H1 (cell line): ENCODE measurements at regions not wholly inside any gene's neighbourhood (a gene's known extent, or its start where the extent isn't known, plus 50 kb on each side); places are given as distances from the start of the nearest gene placed in this dataset.

ENCODE experiments used
- CTCF ChIA-PET: fragments of 300-600 bp; sonication (Branson Sonifier 250); formaldehyde crosslinking; loops from one replicate; lab custom pipeline; 2021; ENCODE audit not compliant: partially characterized antibody; lab: Charles Lee
- POLR2A ChIA-PET: fragments of 300-600 bp; sonication (Branson Sonifier 250); formaldehyde crosslinking; loops from one replicate; lab custom pipeline; 2021; ENCODE audit warnings: inconsistent platforms; ENCODE audit not compliant: partially characterized antibody; lab: Charles Lee
- DNase-seq, 2 experiments: peaks; one replicate each; pipeline versions ENCODE4 v3.0.0 to v3.0.0-alpha.2; 2010 to 2022; ENCODE audit warnings: low spot score in 2 of 2, low read depth in 1 of 2, mixed read lengths in 1 of 2
- FAIRE-seq: peaks from 2 replicates; lab custom pipeline; 2011; peaks lifted over from hg19 to GRCh38; lab: Jason Lieb, UNC
- H2AFZ ChIP-seq: 2 replicates; pipeline ENCODE4 v1.8.1; 2012; ENCODE audit warnings: low read length, inconsistent platforms
- H2AK5ac ChIP-seq: 2 replicates; pipeline ENCODE4 v1.6.1; 2013; ENCODE audit warnings: low read depth, low read length
- H2BK120ac ChIP-seq: replicated peaks from 2 replicates; pipeline ENCODE3; 2013; ENCODE audit warnings: low read depth, low read length, inconsistent platforms
- H2BK12ac ChIP-seq: 2 replicates; pipeline ENCODE4 v1.6.1; 2013; ENCODE audit warnings: low read depth, low read length
- H2BK15ac ChIP-seq: 2 replicates; pipeline ENCODE4 v1.6.1; 2013; ENCODE audit warnings: low read length
- H2BK20ac ChIP-seq: 2 replicates; pipeline ENCODE4 v1.6.1; 2013; ENCODE audit warnings: low read length
- H2BK5ac ChIP-seq: 2 replicates; pipeline ENCODE4 v1.6.1; 2013; ENCODE audit warnings: low read depth, low read length
- H3K14ac ChIP-seq: 2 replicates; pipeline ENCODE4 v1.6.1; 2013; ENCODE audit warnings: inconsistent platforms; ENCODE audit not compliant: insufficient read length
- H3K18ac ChIP-seq: 2 replicates; pipeline ENCODE4 v1.6.1; 2013; ENCODE audit warnings: low read length; ENCODE audit errors: extremely low read depth
- H3K23ac ChIP-seq: 2 replicates; pipeline ENCODE4 v1.6.1; 2013; ENCODE audit warnings: inconsistent platforms; ENCODE audit not compliant: insufficient read length
- H3K23me2 ChIP-seq: 2 replicates; pipeline ENCODE4 v1.6.1; 2013; ENCODE audit warnings: low read depth, low read length
- H3K27ac ChIP-seq: 2 replicates; pipeline ENCODE4 v1.6.1; 2011; ENCODE audit warnings: low read depth, low read length, inconsistent platforms
- H3K27me3 ChIP-seq, 4 experiments: replicated peaks in 1 of 4; 1 replicate in 1 of 4; 2 replicates in 3 of 4; pipeline versions ENCODE4 v1.6.1 to v1.8.1; 2011 to 2013; ENCODE audit warnings: low read length in 3 of 4, mild to moderate bottlenecking in 3 of 4, inconsistent platforms in 2 of 4, mixed read lengths in 2 of 4, moderate library complexity in 1 of 4; ENCODE audit not compliant: control insufficient read depth in 3 of 4, insufficient read depth in 3 of 4; ENCODE audit errors: extremely low read depth in 1 of 4
- H3K36me3 ChIP-seq, 4 experiments: 2 replicates each; pipeline versions ENCODE4 v1.6.1 to v1.8.1; 2011 to 2013; ENCODE audit warnings: mild to moderate bottlenecking in 4 of 4, low read length in 3 of 4, moderate library complexity in 2 of 4, control low read depth in 1 of 4, inconsistent platforms in 1 of 4; ENCODE audit not compliant: insufficient read depth in 4 of 4, control insufficient read depth in 2 of 4
- H3K4ac ChIP-seq: replicated peaks from 2 replicates; pipeline ENCODE3; 2013; ENCODE audit warnings: low read length, low read depth, mixed read lengths, inconsistent platforms; ENCODE audit not compliant: insufficient read length
- H3K4me1 ChIP-seq, 4 experiments: replicated peaks in 1 of 4; 1 replicate in 1 of 4; 2 replicates in 3 of 4; pipeline versions ENCODE4 v1.6.1 to v1.8.1; 2011 to 2013; ENCODE audit warnings: low read length in 3 of 4, inconsistent platforms in 2 of 4, mixed read lengths in 1 of 4; ENCODE audit not compliant: insufficient read depth in 4 of 4, control insufficient read depth in 3 of 4
- H3K4me2 ChIP-seq, 2 experiments: 2 replicates each; pipeline versions ENCODE4 v1.6.1 to v1.8.1; 2011 to 2013; ENCODE audit warnings: low read depth in 2 of 2, low read length in 2 of 2, control low read depth in 1 of 2, inconsistent platforms in 1 of 2, mild to moderate bottlenecking in 1 of 2; ENCODE audit not compliant: insufficient read depth in 1 of 2
- H3K4me3 ChIP-seq, 4 experiments: fragments of 200-600, 300-600 bp in 1 of 4; sonication (generic), shearing (Covaris generic), sonication (Bioruptor Twin) in 1 of 4; 2 replicates each; pipeline versions ENCODE4 v1.5.1 to v1.8.1; 2011 to 2016; ENCODE audit warnings: low read length in 4 of 4, low read depth in 3 of 4, control low read depth in 2 of 4, inconsistent platforms in 2 of 4, mild to moderate bottlenecking in 2 of 4, mixed read lengths in 1 of 4, moderate library complexity in 1 of 4; ENCODE audit not compliant: insufficient read depth in 2 of 4; ENCODE audit errors: extremely low read depth in 1 of 4
- H3K56ac ChIP-seq: replicated peaks from 2 replicates; pipeline ENCODE3; 2013; ENCODE audit warnings: low read depth, mild to moderate bottlenecking, mixed read lengths, low read length, inconsistent platforms; ENCODE audit not compliant: insufficient read length
- H3K79me1 ChIP-seq: 2 replicates; pipeline ENCODE4 v1.6.1; 2013; ENCODE audit warnings: low read depth, low read length, control low read depth
- H3K79me2 ChIP-seq, 2 experiments: 2 replicates each; pipeline versions ENCODE4 v1.6.1 to v1.8.1; 2012 to 2013; ENCODE audit warnings: low read length in 2 of 2, mild to moderate bottlenecking in 2 of 2, inconsistent platforms in 1 of 2; ENCODE audit not compliant: insufficient read depth in 2 of 2, control insufficient read depth in 1 of 2
- H3K9ac ChIP-seq, 4 experiments: replicated peaks in 1 of 4; 1 replicate in 1 of 4; 2 replicates in 3 of 4; pipeline versions ENCODE4 v1.6.1 to v1.8.1; 2011 to 2013; ENCODE audit warnings: low read depth in 3 of 4, low read length in 3 of 4, control low read depth in 2 of 4, mild to moderate bottlenecking in 2 of 4, moderate library complexity in 2 of 4, inconsistent platforms in 1 of 4; ENCODE audit errors: extremely low read depth in 1 of 4
- H3K9me3 ChIP-seq, 2 experiments: 2 replicates each; pipeline versions ENCODE4 v1.6.1 to v1.8.1; 2012 to 2013; ENCODE audit warnings: mild to moderate bottlenecking in 2 of 2, moderate library complexity in 2 of 2, control low read depth in 1 of 2, inconsistent platforms in 1 of 2, low read depth in 1 of 2, low read length in 1 of 2, mixed read lengths in 1 of 2; ENCODE audit not compliant: insufficient read depth in 2 of 2
- H4K20me1 ChIP-seq, 2 experiments: replicated peaks in 1 of 2; 2 replicates each; pipeline versions ENCODE3 to v1.8.1; 2011 to 2013; ENCODE audit warnings: inconsistent platforms in 2 of 2, low read length in 2 of 2, mild to moderate bottlenecking in 1 of 2; ENCODE audit not compliant: insufficient read depth in 2 of 2, control insufficient read depth in 1 of 2
- H4K5ac ChIP-seq: 2 replicates; pipeline ENCODE4 v1.6.1; 2013; ENCODE audit warnings: low read length, low read depth, mixed read lengths, inconsistent platforms; ENCODE audit not compliant: insufficient read length
- H4K8ac ChIP-seq: 2 replicates; pipeline ENCODE4 v1.8.0; 2013; ENCODE audit warnings: mild to moderate bottlenecking, moderate library complexity, low read length, inconsistent platforms; ENCODE audit not compliant: insufficient read depth; ENCODE audit errors: extremely low read depth
- H4K91ac ChIP-seq: replicated peaks from 2 replicates; pipeline ENCODE3; 2013; ENCODE audit warnings: low read length, mixed read lengths, inconsistent platforms; ENCODE audit not compliant: insufficient read length
- ASH2L ChIP-seq: fragments of 200-600, 300-600 bp; sonication (generic); IDR thresholded peaks from one replicate; pipeline ENCODE4 v1.7.1; 2017; ENCODE audit warnings: low read length
- BACH1 ChIP-seq: IDR thresholded peaks from 2 replicates; pipeline ENCODE4 v1.6.1; 2012; ENCODE audit warnings: low read length, improper control_type of control experiment
- CTBP2 ChIP-seq: IDR thresholded peaks from 2 replicates; pipeline ENCODE4 v1.7.0; 2011; ENCODE audit warnings: borderline replicate concordance, mild to moderate bottlenecking, moderate library complexity, mixed read lengths, low read length; ENCODE audit not compliant: insufficient read depth, insufficient read length
- E2F6 ChIP-seq: IDR thresholded peaks from 2 replicates; pipeline ENCODE4 v1.6.1; 2012; ENCODE audit warnings: inconsistent platforms
- HDAC2 ChIP-seq, 2 experiments: fragments of 300-600 bp in 1 of 2; sonication (generic) in 1 of 2; IDR thresholded peaks; 2 replicates each; pipeline ENCODE4 v1.6.1; 2011 to 2012; ENCODE audit warnings: low read depth in 2 of 2, low read length in 2 of 2, mild to moderate bottlenecking in 2 of 2, moderate library complexity in 2 of 2, borderline replicate concordance in 1 of 2, inconsistent platforms in 1 of 2
- KDM1A ChIP-seq: fragments of 200-600, 300-600 bp; sonication (generic); IDR thresholded peaks from 2 replicates; pipeline ENCODE4 v1.7.1; 2016; ENCODE audit warnings: mild to moderate bottlenecking, low read length, borderline replicate concordance
- KDM5A ChIP-seq: fragments of 200-600 bp; IDR thresholded peaks from 2 replicates; pipeline ENCODE4 v1.7.1; 2012; ENCODE audit warnings: mild to moderate bottlenecking, low read length, inconsistent platforms, mixed read lengths
- MAX ChIP-seq: IDR thresholded peaks from 2 replicates; pipeline ENCODE4 v1.6.1; 2012; ENCODE audit warnings: inconsistent platforms
- NANOG ChIP-seq: IDR thresholded peaks from 2 replicates; pipeline ENCODE4 v1.6.1; 2011; ENCODE audit warnings: low read length, low read depth, mild to moderate bottlenecking, inconsistent platforms; ENCODE audit not compliant: insufficient read depth, poor library complexity, severe bottlenecking
- POLR2A ChIP-seq, 2 experiments: IDR thresholded peaks; 1 replicate in 1 of 2; 2 replicates in 1 of 2; pipeline ENCODE4 v1.6.1; 2011; ENCODE audit warnings: low read depth in 2 of 2, low read length in 2 of 2, mild to moderate bottlenecking in 2 of 2; ENCODE audit errors: control extremely low read depth in 1 of 2
- RBBP5 ChIP-seq: IDR thresholded peaks from 2 replicates; pipeline ENCODE4 v1.7.1; 2012; ENCODE audit warnings: low read depth, mild to moderate bottlenecking, inconsistent platforms, low read length, moderate library complexity, borderline replicate concordance
- SAP30 ChIP-seq: fragments of 300-600 bp; sonication (generic); IDR thresholded peaks from 2 replicates; pipeline ENCODE4 v1.7.1; 2012; ENCODE audit warnings: low read length, moderate library complexity, mild to moderate bottlenecking, inconsistent platforms; ENCODE audit not compliant: insufficient read depth, insufficient replicate concordance
- SIX5 ChIP-seq: IDR thresholded peaks from 2 replicates; pipeline ENCODE4 v1.6.1; 2011; ENCODE audit warnings: mild to moderate bottlenecking, low read depth, low read length
- SRF ChIP-seq: IDR thresholded peaks from 2 replicates; pipeline ENCODE4 v1.6.1; 2011; ENCODE audit warnings: mild to moderate bottlenecking, low read depth, low read length, moderate library complexity
- TEAD4 ChIP-seq: IDR thresholded peaks from 2 replicates; pipeline ENCODE4 v1.6.1; 2012; ENCODE audit warnings: low read depth, low read length, inconsistent platforms, mixed read lengths

- H3K27ac ChIP-seq: no peak overlapping the region
- no peak overlapping the region for H3K18ac ChIP-seq
- no peak overlapping the region for H3K4me3 ChIP-seq
- no peak overlapping the region for H3K14ac ChIP-seq
- H4K20me1 ChIP-seq: no peaks in the 10 kb centered on the region
- no peaks in the 10 kb centered on the region for H3K79me1 ChIP-seq
- H2BK20ac ChIP-seq: no peak overlapping the region
- H4K5ac ChIP-seq: no peak overlapping the region
- no peak overlapping the region for H2AK5ac ChIP-seq
- POLR2A ChIA-PET: no interaction called here
- H3K23ac ChIP-seq: no peak overlapping the region
- H3K36me3 ChIP-seq: no peaks in the 10 kb centered on the region
- H3K56ac ChIP-seq: no peak overlapping the region
- H4K91ac ChIP-seq: no peak overlapping the region
- DNase-seq (no peak), FAIRE-seq (no peak)
- peaks cover 0 to 2% (median 0%) of the 10 kb centered on the region in 4 experiments; a peak in 1 of 7 replicates for H3K4me1 ChIP-seq
- H2BK15ac ChIP-seq: no peak overlapping the region
- H3K79me2 ChIP-seq: no peaks in the 10 kb centered on the region
- CTCF ChIA-PET: interaction anchor here (1.1 kb wide), 1 partner anchor 12 kb away, joined by 3 read pairs; no protein-coding TSS in a partner anchor
- no peak overlapping the region for H3K4me2 ChIP-seq
- no peaks in the 10 kb centered on the region for H3K23me2 ChIP-seq
- H3K4ac ChIP-seq: no peak overlapping the region
- no peak overlapping the region for H2BK12ac ChIP-seq
- H2BK5ac ChIP-seq: no peak overlapping the region
- H4K8ac ChIP-seq: no peak overlapping the region
- H3K27me3 ChIP-seq: no peaks in the 10 kb centered on the region
- no peak overlapping the region for H2BK120ac ChIP-seq
- H2AFZ ChIP-seq: no peak overlapping the region
- H3K9me3 ChIP-seq: no peaks in the 10 kb centered on the region
- H3K9ac ChIP-seq: no peak overlapping the region
- no peak for TF ChIP-seq HDAC2 (IDR thresholded peaks at IDR 0.05; ENCODE audit: borderline replicate concordance in 1 of 2, low read depth in 2 of 2, low read length in 2 of 2)
- no peak for TF ChIP-seq SIX5
- TF ChIP-seq KDM1A: no peak
- TF ChIP-seq SRF: no peak
- no peak for TF ChIP-seq CTBP2
- TF ChIP-seq SAP30: no peak
- TF ChIP-seq RBBP5: no peak
- no peak for TF ChIP-seq NANOG
- TF ChIP-seq MAX: no peak
- no peak for TF ChIP-seq KDM5A
- no peak for TF ChIP-seq ASH2L
- no peak for TF ChIP-seq TEAD4
- no peak for TF ChIP-seq BACH1
- no peak for TF ChIP-seq E2F6
- no peak for TF ChIP-seq POLR2A (IDR thresholded peaks at IDR 0.05; ENCODE audit: control extremely low read depth in 1 of 2, low read depth in 2 of 2, low read length in 2 of 2)
Observed at GRCh38 chr5:111859031-111859430, 102.0 kb upstream of the NREP start.
